NCI-H1092 treated with DMSO at 0.1 percent for 48 hours (cell line): ENCODE measurements at regions not wholly inside any gene's neighbourhood (a gene's known extent, or its start where the extent isn't known, plus 50 kb on each side); places are given as distances from the start of the nearest gene placed in this dataset.

Source experiments
- DNase-seq: peaks from one replicate; lab custom pipeline; 2025; lab: John Stamatoyannopoulos, UW

GRCh38 chr1:239678181-239678580, 291.8 kb downstream of the CHRM3 start:
- no peak for DNase-seq

- no peak for DNase-seq
These were observed 295.7 kb downstream of the CHRM3 start for GRCh38 chr1:239682046-239682445.

- DNase-seq: no peak
These were observed 296.6 kb downstream of the CHRM3 start for GRCh38 chr1:239682960-239683359.

- DNase-seq: no peak
These were observed 300.0 kb downstream of the CHRM3 start for GRCh38 chr1:239686386-239686785.

- DNase-seq: no peak
These were observed 309.9 kb downstream of the CHRM3 start for GRCh38 chr1:239696317-239696716.

GRCh38 chr1:239700667-239701066, 314.3 kb downstream of the CHRM3 start:
- no peak for DNase-seq

- no peak for DNase-seq
These were observed 316.7 kb downstream of the CHRM3 start for GRCh38 chr1:239703075-239703474.

GRCh38 chr1:239706245-239706892, 320.0 kb downstream of the CHRM3 start:
- DNase-seq: no peak

- DNase-seq: no peak
These were observed 321.2 kb downstream of the CHRM3 start for GRCh38 chr1:239707615-239708014.

- DNase-seq: no peak
These were observed 322.3 kb downstream of the CHRM3 start for GRCh38 chr1:239708622-239709021.

- no peak for DNase-seq
These were observed 325.4 kb downstream of the CHRM3 start for GRCh38 chr1:239711768-239712167.

- no peak for DNase-seq
These were observed 330.9 kb downstream of the CHRM3 start for GRCh38 chr1:239717097-239717917.

- DNase-seq: no peak
These were observed 331.5 kb downstream of the CHRM3 start for GRCh38 chr1:239717918-239718184.

GRCh38 chr1:239718571-239718970, 332.2 kb downstream of the CHRM3 start:
- no peak for DNase-seq

- no peak for DNase-seq
These were observed 332.7 kb downstream of the CHRM3 start for GRCh38 chr1:239718997-239719628.

- no peak for DNase-seq
These were observed 333.4 kb downstream of the CHRM3 start for GRCh38 chr1:239719642-239720258.

GRCh38 chr1:239722035-239722434, 335.7 kb downstream of the CHRM3 start:
- DNase-seq: no peak

GRCh38 chr1:239723776-239724367, 337.5 kb downstream of the CHRM3 start:
- DNase-seq: no peak

GRCh38 chr1:239725371-239725770, 339.0 kb downstream of the CHRM3 start:
- no peak for DNase-seq

- DNase-seq: no peak
These were observed 339.6 kb downstream of the CHRM3 start for GRCh38 chr1:239725933-239726332.

GRCh38 chr1:239730378-239730777, 344.0 kb downstream of the CHRM3 start:
- no peak for DNase-seq

- no peak for DNase-seq
These were observed 344.8 kb downstream of the CHRM3 start for GRCh38 chr1:239731082-239731748.
